ENCODE measurements at regions not wholly inside any gene's neighbourhood (a gene's known extent, or its start where the extent isn't known, plus 50 kb on each side); places are given as distances from the start of the nearest gene placed in this dataset.

DNA sequence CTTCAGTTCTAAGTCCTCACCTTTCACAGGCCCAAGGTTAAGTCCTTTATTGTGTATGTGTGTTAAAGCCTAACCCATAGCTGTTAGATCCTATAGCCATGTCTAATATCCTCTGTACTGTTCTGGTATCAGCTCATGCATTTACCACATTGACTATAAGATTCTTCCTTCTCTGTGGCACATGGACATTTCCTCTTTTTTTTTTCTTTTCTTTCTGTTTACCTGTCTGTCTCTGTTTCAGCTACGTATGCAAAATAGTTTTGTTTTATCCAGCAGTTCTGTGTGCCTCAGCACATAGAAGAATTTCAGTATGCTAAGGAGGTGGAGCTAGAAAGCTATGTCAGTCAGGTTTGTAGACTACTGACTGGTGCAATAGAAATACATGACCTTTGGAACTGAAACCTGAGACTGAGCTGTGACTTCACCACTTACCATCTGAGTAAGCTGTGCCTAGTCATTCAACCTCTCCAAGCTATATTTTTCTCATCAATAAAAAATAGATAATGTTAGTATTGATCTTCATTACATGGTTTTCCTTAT lies 155.6 kb upstream of the VLDLR start:
- TF ChIP-seq, protein P1, sequence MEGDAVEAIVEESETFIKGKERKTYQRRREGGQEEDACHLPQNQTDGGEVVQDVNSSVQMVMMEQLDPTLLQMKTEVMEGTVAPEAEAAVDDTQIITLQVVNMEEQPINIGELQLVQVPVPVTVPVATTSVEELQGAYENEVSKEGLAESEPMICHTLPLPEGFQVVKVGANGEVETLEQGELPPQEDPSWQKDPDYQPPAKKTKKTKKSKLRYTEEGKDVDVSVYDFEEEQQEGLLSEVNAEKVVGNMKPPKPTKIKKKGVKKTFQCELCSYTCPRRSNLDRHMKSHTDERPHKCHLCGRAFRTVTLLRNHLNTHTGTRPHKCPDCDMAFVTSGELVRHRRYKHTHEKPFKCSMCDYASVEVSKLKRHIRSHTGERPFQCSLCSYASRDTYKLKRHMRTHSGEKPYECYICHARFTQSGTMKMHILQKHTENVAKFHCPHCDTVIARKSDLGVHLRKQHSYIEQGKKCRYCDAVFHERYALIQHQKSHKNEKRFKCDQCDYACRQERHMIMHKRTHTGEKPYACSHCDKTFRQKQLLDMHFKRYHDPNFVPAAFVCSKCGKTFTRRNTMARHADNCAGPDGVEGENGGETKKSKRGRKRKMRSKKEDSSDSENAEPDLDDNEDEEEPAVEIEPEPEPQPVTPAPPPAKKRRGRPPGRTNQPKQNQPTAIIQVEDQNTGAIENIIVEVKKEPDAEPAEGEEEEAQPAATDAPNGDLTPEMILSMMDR (IDR thresholded peaks at IDR 0.05) = no peak
- peaks cover 22% of the 10 kb centered on the region for H3K9me3 Mint-ChIP-seq (ENCODE audit: unreplicated experiment)
- no peak overlapping the region for H3K27ac Mint-ChIP-seq (ENCODE audit: unreplicated experiment)
- no peaks in the 10 kb centered on the region for H3K36me3 Mint-ChIP-seq (ENCODE audit: unreplicated experiment)
- peaks cover 3% of the 10 kb centered on the region for H3K27me3 Mint-ChIP-seq (ENCODE audit: unreplicated experiment)
- DNase-seq (ENCODE audit: extremely low spot score, unreplicated experiment) = no peak
- H3K4me1 Mint-ChIP-seq (ENCODE audit: unreplicated experiment) = peaks cover 28% of the 10 kb centered on the region
- no peak overlapping the region for H3K4me3 Mint-ChIP-seq (ENCODE audit: unreplicated experiment)

GRCh38 chr9:2466703-2467102 lies 154.9 kb upstream of the VLDLR start:
- Mint-ChIP-seq H3K9me3 (ENCODE audit: unreplicated experiment) (peaks cover 17% of the 10 kb centered on the region), H3K27ac (ENCODE audit: unreplicated experiment) (no peak overlapping the region), H3K4me1 (ENCODE audit: unreplicated experiment) (peaks cover 27% of the 10 kb centered on the region), H3K36me3 (ENCODE audit: unreplicated experiment) (no peaks in the 10 kb centered on the region), H3K27me3 (ENCODE audit: unreplicated experiment) (no peaks in the 10 kb centered on the region), H3K4me3 (ENCODE audit: unreplicated experiment) (no peak overlapping the region)
- TF ChIP-seq, protein P1 (IDR thresholded peaks at IDR 0.05) = no peak
- no peak for DNase-seq (ENCODE audit: extremely low spot score, unreplicated experiment)

GRCh38 chr9:2469681-2470221 lies 151.8 kb upstream of the VLDLR start:
- Mint-ChIP-seq H3K4me1 (ENCODE audit: unreplicated experiment) (peaks cover 23% of the 10 kb centered on the region), H3K27me3 (ENCODE audit: unreplicated experiment) (no peaks in the 10 kb centered on the region), H3K36me3 (ENCODE audit: unreplicated experiment) (no peaks in the 10 kb centered on the region), H3K4me3 (ENCODE audit: unreplicated experiment) (no peak overlapping the region), H3K9me3 (ENCODE audit: unreplicated experiment) (peaks cover 5% of the 10 kb centered on the region), H3K27ac (ENCODE audit: unreplicated experiment) (peak overlapping the region; percentile 82)
- TF ChIP-seq, protein P1 (IDR thresholded peaks at IDR 0.05) = peak; percentile 9
- no peak for DNase-seq (ENCODE audit: extremely low spot score, unreplicated experiment)

DNA sequence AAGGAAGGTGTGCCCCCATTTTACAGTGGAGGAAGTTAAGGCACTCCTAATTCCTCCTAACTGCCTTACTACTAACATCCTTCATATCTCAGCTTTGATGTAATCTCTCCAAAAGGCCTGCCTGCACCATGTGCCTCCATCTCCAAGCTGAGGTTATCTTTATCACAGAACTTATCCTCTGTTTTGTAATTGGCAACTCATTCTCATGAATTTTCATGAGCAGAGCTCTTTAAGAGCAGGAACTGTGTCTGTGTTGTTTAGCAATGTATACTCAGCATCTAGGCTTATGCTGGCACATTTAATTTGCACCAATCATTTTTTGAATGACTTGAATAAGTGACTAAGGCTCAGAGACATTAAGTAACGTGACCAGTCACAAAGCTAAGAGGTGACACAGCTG lies 147.9 kb upstream of the VLDLR start:
- Mint-ChIP-seq H3K27me3 (ENCODE audit: unreplicated experiment) (no peaks in the 10 kb centered on the region), H3K27ac (ENCODE audit: unreplicated experiment) (no peak overlapping the region), H3K36me3 (ENCODE audit: unreplicated experiment) (no peaks in the 10 kb centered on the region), H3K4me1 (ENCODE audit: unreplicated experiment) (peaks cover 39% of the 10 kb centered on the region), H3K4me3 (ENCODE audit: unreplicated experiment) (no peak overlapping the region), H3K9me3 (ENCODE audit: unreplicated experiment) (no peaks in the 10 kb centered on the region)
- no peak for DNase-seq (ENCODE audit: extremely low spot score, unreplicated experiment)
- TF ChIP-seq, protein P1 (IDR thresholded peaks at IDR 0.05) = no peak

GRCh38 chr9:2477755-2478154 lies 143.8 kb upstream of the VLDLR start:
- no peaks in the 10 kb centered on the region for H3K9me3 Mint-ChIP-seq (ENCODE audit: unreplicated experiment)
- H3K27me3 Mint-ChIP-seq (ENCODE audit: unreplicated experiment) = no peaks in the 10 kb centered on the region
- H3K4me1 Mint-ChIP-seq (ENCODE audit: unreplicated experiment) = peaks cover 30% of the 10 kb centered on the region
- H3K27ac Mint-ChIP-seq (ENCODE audit: unreplicated experiment) = peak overlapping the region; percentile 56
- TF ChIP-seq, protein P1 (IDR thresholded peaks at IDR 0.05) = no peak
- H3K36me3 Mint-ChIP-seq (ENCODE audit: unreplicated experiment) = peaks cover 5% of the 10 kb centered on the region
- no peak overlapping the region for H3K4me3 Mint-ChIP-seq (ENCODE audit: unreplicated experiment)
- no peak for DNase-seq (ENCODE audit: extremely low spot score, unreplicated experiment)

Measured in osteocyte (in vitro differentiated cells).